H9 (cell line): ENCODE measurements at regions not wholly inside any gene's neighbourhood (a gene's known extent, or its start where the extent isn't known, plus 50 kb on each side); places are given as distances from the start of the nearest gene placed in this dataset.

Experiments used
- DNase-seq: peaks from one replicate; pipeline ENCODE4 v3.0.0-alpha.2; 2017
- H2AFZ ChIP-seq: one replicate; pipeline ENCODE4 v1.6.1; 2013; ENCODE audit warnings: mild to moderate bottlenecking, low read length, control low read depth, moderate library complexity
- H2AK5ac ChIP-seq: 2 replicates; pipeline ENCODE4 v1.6.1; 2013; ENCODE audit warnings: low read length, control low read depth, mixed read lengths; ENCODE audit not compliant: insufficient read length
- H2BK120ac ChIP-seq: one replicate; pipeline ENCODE4 v1.6.1; 2013; ENCODE audit warnings: low read depth, mild to moderate bottlenecking, low read length, control low read depth, inconsistent platforms; ENCODE audit not compliant: poor library complexity, severe bottlenecking
- H2BK12ac ChIP-seq: 2 replicates; pipeline ENCODE4 v1.6.1; 2013; ENCODE audit warnings: low read length, control low read depth, mixed read lengths, low read depth; ENCODE audit not compliant: insufficient read length
- H2BK15ac ChIP-seq: 2 replicates; pipeline ENCODE4 v1.6.1; 2013; ENCODE audit warnings: low read depth, low read length, control low read depth
- H2BK20ac ChIP-seq: one replicate; pipeline ENCODE4 v1.6.1; 2013; ENCODE audit warnings: low read depth, mild to moderate bottlenecking, low read length, control low read depth, inconsistent platforms; ENCODE audit not compliant: poor library complexity, severe bottlenecking
- H2BK5ac ChIP-seq: 2 replicates; pipeline ENCODE4 v1.6.1; 2013; ENCODE audit warnings: low read length, control low read depth, mixed read lengths; ENCODE audit not compliant: insufficient read length
- H3K14ac ChIP-seq: 2 replicates; pipeline ENCODE4 v1.6.1; 2013; ENCODE audit warnings: low read length, control low read depth; ENCODE audit not compliant: insufficient read depth
- H3K18ac ChIP-seq: 2 replicates; pipeline ENCODE4 v1.6.1; 2013; ENCODE audit warnings: low read depth, mild to moderate bottlenecking, mixed read lengths, low read length, control low read depth; ENCODE audit not compliant: insufficient read length
- H3K23ac ChIP-seq: 2 replicates; pipeline ENCODE4 v1.6.1; 2013; ENCODE audit warnings: low read length, control low read depth, mixed read lengths, low read depth; ENCODE audit not compliant: insufficient read length
- H3K23me2 ChIP-seq: 2 replicates; pipeline ENCODE4 v1.6.1; 2013; ENCODE audit warnings: low read depth, mild to moderate bottlenecking, mixed read lengths, low read length, control low read depth; ENCODE audit not compliant: insufficient read length, poor library complexity, severe bottlenecking
- H3K27ac ChIP-seq: 2 replicates; pipeline ENCODE4 v1.5.1; 2013; ENCODE audit warnings: low read length, control low read depth, mixed read lengths, low read depth; ENCODE audit not compliant: insufficient read length
- H3K27me3 ChIP-seq: 2 replicates; pipeline ENCODE4 v1.6.1; 2013; ENCODE audit warnings: low read length, control low read depth, inconsistent platforms; ENCODE audit not compliant: insufficient read depth
- H3K4ac ChIP-seq: 2 replicates; pipeline ENCODE4 v1.6.1; 2013; ENCODE audit warnings: low read depth, mild to moderate bottlenecking, control low read depth, inconsistent platforms, low read length, moderate library complexity
- H3K4me1 ChIP-seq: 2 replicates; pipeline ENCODE4 v1.6.1; 2013; ENCODE audit warnings: low read length, control low read depth, inconsistent platforms; ENCODE audit not compliant: insufficient read depth
- H3K4me2 ChIP-seq: 2 replicates; pipeline ENCODE4 v1.6.1; 2013; ENCODE audit warnings: low read length, control low read depth, mixed read lengths; ENCODE audit not compliant: insufficient read length, insufficient read depth
- H3K56ac ChIP-seq: 2 replicates; pipeline ENCODE4 v1.6.1; 2013; ENCODE audit warnings: low read depth, mild to moderate bottlenecking, mixed read lengths, low read length, control low read depth; ENCODE audit not compliant: insufficient read length
- H3K79me1 ChIP-seq: 2 replicates; pipeline ENCODE4 v1.6.1; 2013; ENCODE audit warnings: low read depth, mild to moderate bottlenecking, moderate library complexity, low read length, control low read depth, inconsistent platforms; ENCODE audit not compliant: insufficient read depth, poor library complexity, severe bottlenecking
- H3K79me2 ChIP-seq: 2 replicates; pipeline ENCODE4 v1.6.1; 2013; ENCODE audit warnings: low read length, control low read depth, inconsistent platforms; ENCODE audit not compliant: insufficient read depth
- H3K9ac ChIP-seq: 2 replicates; pipeline ENCODE4 v1.6.1; 2013; ENCODE audit warnings: low read length, control low read depth, mixed read lengths; ENCODE audit not compliant: insufficient read length; ENCODE audit errors: extremely low read depth
- H3K9me3 ChIP-seq: one replicate; pipeline ENCODE4 v1.6.1; 2013; ENCODE audit warnings: low read depth, low read length, inconsistent platforms; ENCODE audit not compliant: control insufficient read depth
- H3T11ph ChIP-seq: one replicate; pipeline ENCODE4 v1.6.1; 2013; ENCODE audit warnings: mild to moderate bottlenecking, low read length, control low read depth, inconsistent platforms
- H4K20me1 ChIP-seq: one replicate; pipeline ENCODE4 v1.6.1; 2013; ENCODE audit not compliant: control insufficient read depth, insufficient read length, insufficient read depth
- H4K5ac ChIP-seq: 2 replicates; pipeline ENCODE4 v1.6.1; 2013; ENCODE audit warnings: low read depth, mild to moderate bottlenecking, mixed read lengths, low read length, control low read depth; ENCODE audit not compliant: insufficient read length
- H4K8ac ChIP-seq: replicated peaks from 2 replicates; pipeline ENCODE4 v1.6.1; 2013; ENCODE audit warnings: low read length, control low read depth, mixed read lengths, low read depth; ENCODE audit not compliant: insufficient read length
- H4K91ac ChIP-seq: 2 replicates; pipeline ENCODE4 v1.6.1; 2013; ENCODE audit warnings: low read depth, mild to moderate bottlenecking, moderate library complexity, mixed read lengths, low read length, control low read depth; ENCODE audit not compliant: insufficient read length
- H3K27ac Mint-ChIP-seq, 3 experiments: 2 replicates in 2 of 3; 3 replicates in 1 of 3; pipeline ENCODE4 v1.8.0; 2020 to 2021; ENCODE audit warnings: mixed read lengths in 3 of 3, mild to moderate bottlenecking in 1 of 3, moderate library complexity in 1 of 3
- H3K27me3 Mint-ChIP-seq: 2 replicates; pipeline ENCODE4 v1.8.0; 2021; ENCODE audit warnings: low read depth, mild to moderate bottlenecking, moderate library complexity, mixed read lengths
- H3K36me3 Mint-ChIP-seq, 3 experiments: 2 replicates in 2 of 3; 3 replicates in 1 of 3; pipeline ENCODE4 v1.8.0; 2020 to 2021; ENCODE audit warnings: low read depth in 3 of 3, mixed read lengths in 3 of 3; ENCODE audit not compliant: insufficient read depth in 1 of 3
- H3K4me1 Mint-ChIP-seq, 2 experiments: 2 replicates each; pipeline ENCODE4 v1.8.0; 2020; ENCODE audit warnings: mixed read lengths in 2 of 2
- H3K4me3 Mint-ChIP-seq, 2 experiments: 2 replicates in 1 of 2; 3 replicates in 1 of 2; pipeline ENCODE4 v1.8.0; 2020 to 2021; ENCODE audit warnings: mild to moderate bottlenecking in 2 of 2, mixed read lengths in 2 of 2, moderate library complexity in 1 of 2
- H3K9me3 Mint-ChIP-seq, 2 experiments: 2 replicates in 1 of 2; 3 replicates in 1 of 2; pipeline ENCODE4 v1.8.0; 2020; ENCODE audit warnings: mild to moderate bottlenecking in 2 of 2, mixed read lengths in 2 of 2, moderate library complexity in 1 of 2
- CTCF ChIP-seq: fragments of 200-600 bp; sonication (generic); conservative IDR thresholded peaks from 3 replicates; pipeline ENCODE4 v1.8.0; 2021; ENCODE audit warnings: antibody characterized with exemption, mild to moderate bottlenecking
- WGBS: extraction: QIAGEN DNeasy Blood & Tissue Kit; methylation state at CpG from one replicate; pipeline ENCODE4 v1.1.7; 2013; ENCODE audit warnings: missing lambda C conversion rate, low lambda C conversion rate, mixed read lengths; ENCODE audit not compliant: insufficient read length; ENCODE audit errors: extremely low coverage; 5-methylcytosine and 5-hydroxymethylcytosine counted together

- no CpG with 5 or more reads among the region's 1 CpG for WGBS
- H3K27ac Mint-ChIP-seq, result no peak overlapping the region
- DNase-seq, result no peak
- no peak overlapping the region for H3K14ac ChIP-seq
- H3K23me2 ChIP-seq, result no peaks in the 10 kb centered on the region
- no peak overlapping the region for H3T11ph ChIP-seq
- no peaks in the 10 kb centered on the region for H3K4me1 ChIP-seq
- H3K79me2 ChIP-seq, result no peaks in the 10 kb centered on the region
- no peak overlapping the region for H3K18ac ChIP-seq
- H4K20me1 ChIP-seq, result no peaks in the 10 kb centered on the region
- no peaks in the 10 kb centered on the region for H3K27me3 Mint-ChIP-seq
- TF ChIP-seq CTCF, result no peak
- H3K4me1 Mint-ChIP-seq, result peaks cover 3 to 4% of the 10 kb centered on the region in 2 experiments; a peak in 2 of 4 replicates
- H3K27me3 ChIP-seq, result no peaks in the 10 kb centered on the region
- H3K36me3 Mint-ChIP-seq, result peaks cover 9 to 27% (median 16%) of the 10 kb centered on the region in 3 experiments; a peak in 6 of 7 replicates
- no peak overlapping the region for H4K91ac ChIP-seq
- H2BK15ac ChIP-seq, result no peak overlapping the region
- peaks cover 23% of the 10 kb centered on the region in 2 experiments for H3K9me3 Mint-ChIP-seq
- H4K8ac ChIP-seq, result no peak overlapping the region
- no peak overlapping the region for H3K4ac ChIP-seq
- H2AFZ ChIP-seq, result no peak overlapping the region
- H2BK20ac ChIP-seq, result no peak overlapping the region
- H3K27ac ChIP-seq, result no peak overlapping the region
- H3K9ac ChIP-seq, result no peak overlapping the region
- H3K23ac ChIP-seq, result no peak overlapping the region
- no peak overlapping the region for H2BK120ac ChIP-seq
- H3K4me2 ChIP-seq, result no peak overlapping the region
- H4K5ac ChIP-seq, result no peak overlapping the region
- H3K56ac ChIP-seq, result no peak overlapping the region
- no peak overlapping the region for H2BK5ac ChIP-seq
- no peaks in the 10 kb centered on the region for H3K79me1 ChIP-seq
- H3K4me3 Mint-ChIP-seq, result no peak overlapping the region
- no peak overlapping the region for H2BK12ac ChIP-seq
- no peak overlapping the region for H2AK5ac ChIP-seq
- peaks cover 7% of the 10 kb centered on the region for H3K9me3 ChIP-seq
Observed at GRCh38 chr9:11190719-11191118, 577.9 kb upstream of the PTPRD start.
